Transverse colon (tissue), 4 donors: ENCODE measurements at regions not wholly inside any gene's neighbourhood (a gene's known extent, or its start where the extent isn't known, plus 50 kb on each side); places are given as distances from the start of the nearest gene placed in this dataset.

Source experiments
- DNase-seq: peaks from one replicate; pipeline ENCODE4 v3.0.0-alpha.2; 2019
- H3K27ac ChIP-seq, 4 donors: fragments of 200-600 bp; sonication (generic); 2 replicates each; pipeline ENCODE4 v1.5.1; 2016 to 2018; ENCODE audit warnings: inconsistent platforms in 4 of 4
- H3K27me3 ChIP-seq: fragments of 200-600 bp; sonication (generic); 2 replicates; pipeline ENCODE4 v1.5.1; 2017; ENCODE audit warnings: inconsistent platforms
- H3K36me3 ChIP-seq, 4 donors: fragments of 200-600 bp; sonication (generic); 2 replicates each; pipeline ENCODE4 v1.5.1; 2017 to 2019; ENCODE audit warnings: inconsistent platforms in 4 of 4
- H3K4me1 ChIP-seq, 4 donors: fragments of 200-600 bp; sonication (generic); 2 replicates each; pipeline ENCODE4 v1.5.1; 2017 to 2020; ENCODE audit warnings: inconsistent platforms in 4 of 4
- H3K4me3 ChIP-seq, 4 donors: fragments of 200-600 bp; sonication (generic); 1 replicate in 1 of 4; 2 replicates in 3 of 4; pipeline versions ENCODE4 v1.5.1 to v1.6.1; 2017 to 2019; ENCODE audit warnings: inconsistent platforms in 4 of 4
- H3K9me3 ChIP-seq, 2 donors: fragments of 200-600 bp; sonication (generic); 2 replicates each; pipeline ENCODE4 v1.5.1; 2017 to 2019; ENCODE audit warnings: inconsistent platforms in 2 of 2
- EP300 ChIP-seq: sonication (generic); formaldehyde crosslinking; IDR thresholded peaks from one replicate; pipeline ENCODE4 v1.6.1; 2017; ENCODE audit warnings: antibody characterized with exemption, low read depth
- POLR2A ChIP-seq: fragments of 450-650 bp; IDR thresholded peaks from one replicate; pipeline ENCODE4 v1.6.1; 2016; ENCODE audit warnings: antibody characterized with exemption, mild to moderate bottlenecking, moderate library complexity
- POLR2AphosphoS5 ChIP-seq, 3 donors: sonication (generic); formaldehyde crosslinking; IDR thresholded peaks; one replicate each; pipeline ENCODE4 v1.6.1; 2016; ENCODE audit warnings: antibody characterized with exemption in 3 of 3
- WGBS, 2 donors: methylation state at CpG; one replicate each; pipeline ENCODE4 v1.1.5; 2018; ENCODE audit warnings: low coverage in 1 of 2; 5-methylcytosine and 5-hydroxymethylcytosine counted together
- in situ Hi-C, 4 donors: fragments of 200-750 bp; cut with MboI; loops; one replicate each; pipeline versions ENCODE4 v1.15.0 to v1.15.1; 2017; ENCODE audit warnings: low sequenced_read_pairs in 3 of 4, low pct_ligation_motif_present in 1 of 4, low pct_unique_long_range_greater_than_20kb in 1 of 4
- intact Hi-C: fragments of 100-400 bp; cut with DNase I; formaldehyde crosslinking; loops from one replicate; pipeline ENCODE4 v1.15.1; 2023; ENCODE audit warnings: low total_unique reads
- TF ChIP-seq, protein P1 (sequence below), 5 experiments: fragments of 200-600 bp in 3 of 5; fragments of 450-650 bp in 2 of 5; sonication (generic) in 3 of 5; IDR thresholded peaks; 1 replicate in 2 of 5; 2 replicates in 3 of 5; pipeline ENCODE4 v1.5.1; 2016 to 2017; ENCODE audit warnings: antibody characterized with exemption in 5 of 5, inconsistent platforms in 3 of 5, mild to moderate bottlenecking in 2 of 5, moderate library complexity in 1 of 5

DNA sequence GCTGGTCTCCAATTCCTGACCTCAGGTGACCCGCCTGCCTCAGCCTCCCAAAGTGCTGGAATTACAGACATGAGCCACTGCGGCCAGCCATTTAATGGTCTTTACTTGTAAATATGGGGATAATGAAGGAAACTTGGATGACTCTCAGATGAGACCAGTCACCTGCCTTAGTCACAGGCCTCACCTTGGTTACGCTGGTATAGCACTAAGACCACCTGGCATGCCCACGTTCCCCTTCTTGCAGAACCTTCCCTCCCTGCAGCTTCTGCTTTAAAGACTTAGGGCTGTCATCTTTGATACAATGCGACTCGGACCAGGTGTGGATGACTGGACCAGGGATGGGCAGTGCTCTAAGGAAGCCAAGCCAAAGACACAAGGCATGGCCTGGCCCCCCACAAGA, 629.9 kb downstream of the CCDC171 start:
- H3K4me3 ChIP-seq: no peak overlapping the region
- no peak for DNase-seq
- no peak for TF ChIP-seq POLR2A
- TF ChIP-seq EP300: no peak
- TF ChIP-seq, protein P1, sequence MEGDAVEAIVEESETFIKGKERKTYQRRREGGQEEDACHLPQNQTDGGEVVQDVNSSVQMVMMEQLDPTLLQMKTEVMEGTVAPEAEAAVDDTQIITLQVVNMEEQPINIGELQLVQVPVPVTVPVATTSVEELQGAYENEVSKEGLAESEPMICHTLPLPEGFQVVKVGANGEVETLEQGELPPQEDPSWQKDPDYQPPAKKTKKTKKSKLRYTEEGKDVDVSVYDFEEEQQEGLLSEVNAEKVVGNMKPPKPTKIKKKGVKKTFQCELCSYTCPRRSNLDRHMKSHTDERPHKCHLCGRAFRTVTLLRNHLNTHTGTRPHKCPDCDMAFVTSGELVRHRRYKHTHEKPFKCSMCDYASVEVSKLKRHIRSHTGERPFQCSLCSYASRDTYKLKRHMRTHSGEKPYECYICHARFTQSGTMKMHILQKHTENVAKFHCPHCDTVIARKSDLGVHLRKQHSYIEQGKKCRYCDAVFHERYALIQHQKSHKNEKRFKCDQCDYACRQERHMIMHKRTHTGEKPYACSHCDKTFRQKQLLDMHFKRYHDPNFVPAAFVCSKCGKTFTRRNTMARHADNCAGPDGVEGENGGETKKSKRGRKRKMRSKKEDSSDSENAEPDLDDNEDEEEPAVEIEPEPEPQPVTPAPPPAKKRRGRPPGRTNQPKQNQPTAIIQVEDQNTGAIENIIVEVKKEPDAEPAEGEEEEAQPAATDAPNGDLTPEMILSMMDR (IDR thresholded peaks at IDR 0.05): no peak
- TF ChIP-seq POLR2AphosphoS5 (IDR thresholded peaks at IDR 0.05): no peak
- H3K27ac ChIP-seq: no peak overlapping the region
- intact Hi-C loops: no loop called here
- 60 to 87% methylated on average over 1 to 6 of the region's 6 CpGs for WGBS, 2 donors
- no peaks in the 10 kb centered on the region for H3K9me3 ChIP-seq
- in situ Hi-C loops: loop anchor here in 1 of 4 donors (25.0 kb wide), 2 partner anchors 430 to 1280 kb away; no protein-coding TSS in a partner anchor
- no peaks in the 10 kb centered on the region for H3K36me3 ChIP-seq
- H3K4me1 ChIP-seq: no peaks in the 10 kb centered on the region
- H3K27me3 ChIP-seq: no peaks in the 10 kb centered on the region

DNA sequence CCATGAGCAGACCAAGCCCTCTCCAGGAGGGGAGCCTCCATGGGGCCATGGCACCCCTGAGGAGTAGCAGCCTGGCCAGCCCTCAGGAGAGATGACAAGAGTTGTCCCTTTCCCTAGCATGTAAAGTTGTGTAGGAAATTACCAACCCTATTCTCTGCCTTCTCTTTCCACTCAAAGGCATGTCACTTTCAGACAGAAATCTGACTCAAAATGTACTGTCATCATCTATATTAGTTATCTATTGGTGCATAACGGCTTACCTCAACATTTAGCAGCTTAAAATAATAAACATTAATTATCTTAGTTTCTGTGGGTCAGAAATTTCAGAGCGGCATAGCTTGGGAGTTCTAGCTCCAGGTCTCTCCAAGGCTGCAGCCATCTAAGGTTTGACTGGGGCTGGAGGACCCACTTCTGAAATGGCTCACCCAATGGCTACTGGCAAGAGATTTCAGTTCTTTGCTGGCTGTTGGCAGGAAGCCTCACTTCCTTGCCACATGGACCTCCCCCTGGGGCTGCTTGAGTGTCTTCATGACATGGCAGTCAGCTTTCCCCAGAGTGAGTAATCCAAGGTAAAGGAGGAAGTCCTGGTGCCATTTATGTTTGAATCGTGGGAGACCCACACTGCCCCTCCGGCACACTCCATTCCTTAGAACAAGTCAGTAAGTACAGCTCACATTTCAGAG, 632.3 kb downstream of the CCDC171 start:
- no peaks in the 10 kb centered on the region for H3K4me1 ChIP-seq
- no peak overlapping the region for H3K27ac ChIP-seq
- TF ChIP-seq EP300: no peak
- WGBS, 2 donors: 94 to 100% methylated on average over 1 to 4 of the region's 4 CpGs
- in situ Hi-C loops (loop anchor here in 1 of 4 donors (25.0 kb wide), 2 partner anchors 427 to 1277 kb away; no protein-coding TSS in a partner anchor), intact Hi-C loops (no loop called here)
- no peak overlapping the region for H3K4me3 ChIP-seq
- H3K27me3 ChIP-seq: no peaks in the 10 kb centered on the region
- peaks cover 4 to 5% of the 10 kb centered on the region in 2 donors for H3K9me3 ChIP-seq
- no peaks in the 10 kb centered on the region for H3K36me3 ChIP-seq
- no peak for DNase-seq

DNA sequence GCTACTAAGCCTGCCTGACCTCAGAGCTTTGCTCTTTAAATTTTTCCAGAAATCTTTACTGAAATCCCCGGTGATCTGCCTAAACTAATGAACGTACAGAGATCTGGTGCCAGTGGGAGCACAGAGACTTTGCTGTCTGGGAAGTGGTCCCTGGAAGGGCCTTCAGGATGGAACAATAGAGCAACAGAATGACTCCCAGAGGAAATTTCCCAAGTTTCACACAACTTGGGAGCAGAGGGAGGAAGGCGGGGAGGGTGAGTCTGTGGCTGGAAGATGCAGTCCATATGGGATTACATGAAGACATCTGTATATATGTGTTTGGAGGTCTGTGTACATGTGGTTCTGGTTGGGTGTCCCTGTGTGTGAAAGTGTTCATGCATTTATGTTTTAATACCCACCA, 638.3 kb downstream of the CCDC171 start:
- Histone ChIP-seq H3K27ac (no peak overlapping the region), H3K36me3 (no peaks in the 10 kb centered on the region), H3K9me3 (peaks cover 4 to 5% of the 10 kb centered on the region in 2 donors), H3K4me3 (no peak overlapping the region), H3K4me1 (peaks cover 6 to 12% (median 10%) of the 10 kb centered on the region in 4 donors), H3K27me3 (no peaks in the 10 kb centered on the region)
- DNase-seq: no peak
- in situ Hi-C loops: loop anchor here in 1 of 4 donors (25.0 kb wide), 2 partner anchors 421 to 1271 kb away; no protein-coding TSS in a partner anchor
- TF ChIP-seq POLR2AphosphoS5 (IDR thresholded peaks at IDR 0.05) (no peak), POLR2A (no peak), EP300 (no peak)
- TF ChIP-seq, protein P1 (IDR thresholded peaks at IDR 0.05): no peak
- intact Hi-C loops: no loop called here
- 79% methylated on average over 3 of the region's 3 CpGs; no CpG with 5 or more reads in 1 of the 2 donors for WGBS, 2 donors

DNA sequence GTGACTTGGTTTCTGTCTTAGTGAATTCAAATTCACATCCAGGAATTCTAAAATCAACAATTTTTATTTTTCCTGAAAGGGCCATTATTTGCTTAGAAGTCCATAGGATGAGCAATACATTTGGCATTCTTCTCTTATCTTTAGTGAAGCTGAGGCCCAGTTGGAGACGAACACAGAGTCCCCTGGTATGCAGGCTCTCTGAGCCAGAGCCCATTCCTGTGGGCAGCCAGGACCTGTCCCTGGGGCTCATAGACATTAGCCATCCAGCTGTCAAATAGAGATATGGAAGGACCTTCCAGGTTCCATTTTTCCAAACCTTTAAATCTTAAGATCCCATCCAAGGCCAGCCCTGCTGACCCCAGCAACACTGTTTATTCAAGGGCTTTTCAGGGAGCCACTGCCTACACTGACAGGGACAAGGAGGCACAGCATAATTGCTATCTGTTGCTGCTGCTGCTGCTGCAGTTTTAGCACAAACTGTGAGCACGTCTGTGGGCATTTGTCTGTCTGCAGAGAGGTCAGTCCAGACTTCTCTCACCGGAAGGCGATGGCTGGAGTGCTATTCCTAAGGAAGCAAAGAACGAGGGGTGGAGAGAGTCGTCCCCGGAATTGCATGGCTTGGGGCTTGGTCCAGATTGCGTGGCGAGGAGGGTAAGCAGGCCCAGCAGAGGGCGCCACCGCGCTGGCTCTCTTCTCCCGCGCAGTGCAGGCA, 639.0 kb downstream of the CCDC171 start:
- Histone ChIP-seq H3K27me3 (no peaks in the 10 kb centered on the region), H3K36me3 (no peaks in the 10 kb centered on the region), H3K9me3 (peaks cover 4 to 5% of the 10 kb centered on the region in 2 donors), H3K4me3 (no peak overlapping the region), H3K27ac (peak overlapping the region in 1 of 4 donors; percentile 5), H3K4me1 (peaks cover 6 to 12% (median 10%) of the 10 kb centered on the region in 4 donors)
- intact Hi-C loops (no loop called here), in situ Hi-C loops (loop anchor here in 1 of 4 donors (25.0 kb wide), 2 partner anchors 420 to 1270 kb away; no protein-coding TSS in a partner anchor)
- no peak for TF ChIP-seq POLR2AphosphoS5 (IDR thresholded peaks at IDR 0.05)
- no peak for TF ChIP-seq EP300
- TF ChIP-seq, protein P1 (IDR thresholded peaks at IDR 0.05): peak; percentile 71 to 82 (median 76)
- TF ChIP-seq POLR2A: no peak
- WGBS, 2 donors: 5% methylated on average over 14 of the region's 14 CpGs; no CpG with 5 or more reads in 1 of the 2 donors
- peak; percentile 78 for DNase-seq
